H1 (cell line): ENCODE measurements at regions not wholly inside any gene's neighbourhood (a gene's known extent, or its start where the extent isn't known, plus 50 kb on each side); places are given as distances from the start of the nearest gene placed in this dataset.

Experiments
- CTCF ChIA-PET: fragments of 300-600 bp; sonication (Branson Sonifier 250); formaldehyde crosslinking; loops from one replicate; lab custom pipeline; 2021; ENCODE audit not compliant: partially characterized antibody; lab: Charles Lee
- POLR2A ChIA-PET: fragments of 300-600 bp; sonication (Branson Sonifier 250); formaldehyde crosslinking; loops from one replicate; lab custom pipeline; 2021; ENCODE audit warnings: inconsistent platforms; ENCODE audit not compliant: partially characterized antibody; lab: Charles Lee
- DNase-seq, 2 experiments: peaks; one replicate each; pipeline versions ENCODE4 v3.0.0 to v3.0.0-alpha.2; 2010 to 2022; ENCODE audit warnings: low spot score in 2 of 2, low read depth in 1 of 2, mixed read lengths in 1 of 2
- FAIRE-seq: peaks from 2 replicates; lab custom pipeline; 2011; peaks lifted over from hg19 to GRCh38; lab: Jason Lieb, UNC
- H2AFZ ChIP-seq: 2 replicates; pipeline ENCODE4 v1.8.1; 2012; ENCODE audit warnings: low read length, inconsistent platforms
- H2AK5ac ChIP-seq: 2 replicates; pipeline ENCODE4 v1.6.1; 2013; ENCODE audit warnings: low read depth, low read length
- H2BK120ac ChIP-seq: replicated peaks from 2 replicates; pipeline ENCODE3; 2013; ENCODE audit warnings: low read depth, low read length, inconsistent platforms
- H2BK12ac ChIP-seq: 2 replicates; pipeline ENCODE4 v1.6.1; 2013; ENCODE audit warnings: low read depth, low read length
- H2BK15ac ChIP-seq: 2 replicates; pipeline ENCODE4 v1.6.1; 2013; ENCODE audit warnings: low read length
- H2BK20ac ChIP-seq: 2 replicates; pipeline ENCODE4 v1.6.1; 2013; ENCODE audit warnings: low read length
- H2BK5ac ChIP-seq: 2 replicates; pipeline ENCODE4 v1.6.1; 2013; ENCODE audit warnings: low read depth, low read length
- H3K14ac ChIP-seq: 2 replicates; pipeline ENCODE4 v1.6.1; 2013; ENCODE audit warnings: inconsistent platforms; ENCODE audit not compliant: insufficient read length
- H3K18ac ChIP-seq: 2 replicates; pipeline ENCODE4 v1.6.1; 2013; ENCODE audit warnings: low read length; ENCODE audit errors: extremely low read depth
- H3K23ac ChIP-seq: 2 replicates; pipeline ENCODE4 v1.6.1; 2013; ENCODE audit warnings: inconsistent platforms; ENCODE audit not compliant: insufficient read length
- H3K23me2 ChIP-seq: 2 replicates; pipeline ENCODE4 v1.6.1; 2013; ENCODE audit warnings: low read depth, low read length
- H3K27ac ChIP-seq: 2 replicates; pipeline ENCODE4 v1.6.1; 2011; ENCODE audit warnings: low read depth, low read length, inconsistent platforms
- H3K27me3 ChIP-seq, 4 experiments: replicated peaks in 1 of 4; 1 replicate in 1 of 4; 2 replicates in 3 of 4; pipeline versions ENCODE4 v1.6.1 to v1.8.1; 2011 to 2013; ENCODE audit warnings: low read length in 3 of 4, mild to moderate bottlenecking in 3 of 4, inconsistent platforms in 2 of 4, mixed read lengths in 2 of 4, moderate library complexity in 1 of 4; ENCODE audit not compliant: control insufficient read depth in 3 of 4, insufficient read depth in 3 of 4; ENCODE audit errors: extremely low read depth in 1 of 4
- H3K36me3 ChIP-seq, 4 experiments: 2 replicates each; pipeline versions ENCODE4 v1.6.1 to v1.8.1; 2011 to 2013; ENCODE audit warnings: mild to moderate bottlenecking in 4 of 4, low read length in 3 of 4, moderate library complexity in 2 of 4, control low read depth in 1 of 4, inconsistent platforms in 1 of 4; ENCODE audit not compliant: insufficient read depth in 4 of 4, control insufficient read depth in 2 of 4
- H3K4ac ChIP-seq: replicated peaks from 2 replicates; pipeline ENCODE3; 2013; ENCODE audit warnings: low read length, low read depth, mixed read lengths, inconsistent platforms; ENCODE audit not compliant: insufficient read length
- H3K4me1 ChIP-seq, 4 experiments: replicated peaks in 1 of 4; 1 replicate in 1 of 4; 2 replicates in 3 of 4; pipeline versions ENCODE4 v1.6.1 to v1.8.1; 2011 to 2013; ENCODE audit warnings: low read length in 3 of 4, inconsistent platforms in 2 of 4, mixed read lengths in 1 of 4; ENCODE audit not compliant: insufficient read depth in 4 of 4, control insufficient read depth in 3 of 4
- H3K4me2 ChIP-seq, 2 experiments: 2 replicates each; pipeline versions ENCODE4 v1.6.1 to v1.8.1; 2011 to 2013; ENCODE audit warnings: low read depth in 2 of 2, low read length in 2 of 2, control low read depth in 1 of 2, inconsistent platforms in 1 of 2, mild to moderate bottlenecking in 1 of 2; ENCODE audit not compliant: insufficient read depth in 1 of 2
- H3K4me3 ChIP-seq, 4 experiments: fragments of 200-600, 300-600 bp in 1 of 4; sonication (generic), shearing (Covaris generic), sonication (Bioruptor Twin) in 1 of 4; 2 replicates each; pipeline versions ENCODE4 v1.5.1 to v1.8.1; 2011 to 2016; ENCODE audit warnings: low read length in 4 of 4, low read depth in 3 of 4, control low read depth in 2 of 4, inconsistent platforms in 2 of 4, mild to moderate bottlenecking in 2 of 4, mixed read lengths in 1 of 4, moderate library complexity in 1 of 4; ENCODE audit not compliant: insufficient read depth in 2 of 4; ENCODE audit errors: extremely low read depth in 1 of 4
- H3K56ac ChIP-seq: replicated peaks from 2 replicates; pipeline ENCODE3; 2013; ENCODE audit warnings: low read depth, mild to moderate bottlenecking, mixed read lengths, low read length, inconsistent platforms; ENCODE audit not compliant: insufficient read length
- H3K79me1 ChIP-seq: 2 replicates; pipeline ENCODE4 v1.6.1; 2013; ENCODE audit warnings: low read depth, low read length, control low read depth
- H3K79me2 ChIP-seq, 2 experiments: 2 replicates each; pipeline versions ENCODE4 v1.6.1 to v1.8.1; 2012 to 2013; ENCODE audit warnings: low read length in 2 of 2, mild to moderate bottlenecking in 2 of 2, inconsistent platforms in 1 of 2; ENCODE audit not compliant: insufficient read depth in 2 of 2, control insufficient read depth in 1 of 2
- H3K9ac ChIP-seq, 4 experiments: replicated peaks in 1 of 4; 1 replicate in 1 of 4; 2 replicates in 3 of 4; pipeline versions ENCODE4 v1.6.1 to v1.8.1; 2011 to 2013; ENCODE audit warnings: low read depth in 3 of 4, low read length in 3 of 4, control low read depth in 2 of 4, mild to moderate bottlenecking in 2 of 4, moderate library complexity in 2 of 4, inconsistent platforms in 1 of 4; ENCODE audit errors: extremely low read depth in 1 of 4
- H3K9me3 ChIP-seq, 2 experiments: 2 replicates each; pipeline versions ENCODE4 v1.6.1 to v1.8.1; 2012 to 2013; ENCODE audit warnings: mild to moderate bottlenecking in 2 of 2, moderate library complexity in 2 of 2, control low read depth in 1 of 2, inconsistent platforms in 1 of 2, low read depth in 1 of 2, low read length in 1 of 2, mixed read lengths in 1 of 2; ENCODE audit not compliant: insufficient read depth in 2 of 2
- H4K20me1 ChIP-seq, 2 experiments: replicated peaks in 1 of 2; 2 replicates each; pipeline versions ENCODE3 to v1.8.1; 2011 to 2013; ENCODE audit warnings: inconsistent platforms in 2 of 2, low read length in 2 of 2, mild to moderate bottlenecking in 1 of 2; ENCODE audit not compliant: insufficient read depth in 2 of 2, control insufficient read depth in 1 of 2
- H4K5ac ChIP-seq: 2 replicates; pipeline ENCODE4 v1.6.1; 2013; ENCODE audit warnings: low read length, low read depth, mixed read lengths, inconsistent platforms; ENCODE audit not compliant: insufficient read length
- H4K8ac ChIP-seq: 2 replicates; pipeline ENCODE4 v1.8.0; 2013; ENCODE audit warnings: mild to moderate bottlenecking, moderate library complexity, low read length, inconsistent platforms; ENCODE audit not compliant: insufficient read depth; ENCODE audit errors: extremely low read depth
- H4K91ac ChIP-seq: replicated peaks from 2 replicates; pipeline ENCODE3; 2013; ENCODE audit warnings: low read length, mixed read lengths, inconsistent platforms; ENCODE audit not compliant: insufficient read length
- ASH2L ChIP-seq: fragments of 200-600, 300-600 bp; sonication (generic); IDR thresholded peaks from one replicate; pipeline ENCODE4 v1.7.1; 2017; ENCODE audit warnings: low read length
- BCL11A ChIP-seq, 2 experiments: IDR thresholded peaks; one replicate each; pipeline ENCODE4 v1.6.1; 2011; ENCODE audit warnings: low read depth in 2 of 2, low read length in 2 of 2, mild to moderate bottlenecking in 2 of 2
- CTBP2 ChIP-seq: IDR thresholded peaks from 2 replicates; pipeline ENCODE4 v1.7.0; 2011; ENCODE audit warnings: borderline replicate concordance, mild to moderate bottlenecking, moderate library complexity, mixed read lengths, low read length; ENCODE audit not compliant: insufficient read depth, insufficient read length
- POLR2A ChIP-seq, 2 experiments: IDR thresholded peaks; 1 replicate in 1 of 2; 2 replicates in 1 of 2; pipeline ENCODE4 v1.6.1; 2011; ENCODE audit warnings: low read depth in 2 of 2, low read length in 2 of 2, mild to moderate bottlenecking in 2 of 2; ENCODE audit errors: control extremely low read depth in 1 of 2
- RBBP5 ChIP-seq: IDR thresholded peaks from 2 replicates; pipeline ENCODE4 v1.7.1; 2012; ENCODE audit warnings: low read depth, mild to moderate bottlenecking, inconsistent platforms, low read length, moderate library complexity, borderline replicate concordance
- TCF12 ChIP-seq: IDR thresholded peaks from 2 replicates; pipeline ENCODE4 v1.6.1; 2011; ENCODE audit warnings: low read depth, mild to moderate bottlenecking, low read length
- WGBS, 2 experiments: shearing (Covaris generic) in 1 of 2; methylation state at CpG; one replicate each; pipeline versions ENCODE4 v1.1.6 to v1.1.7; 2013 to 2015; ENCODE audit warnings: low lambda C conversion rate in 2 of 2, mixed read lengths in 2 of 2, inconsistent platforms in 1 of 2, low coverage in 1 of 2, missing lambda C conversion rate in 1 of 2; ENCODE audit not compliant: insufficient replicate concordance in 2 of 2, insufficient coverage in 1 of 2, insufficient read length in 1 of 2; ENCODE audit errors: extremely low coverage in 1 of 2, missing lambda C conversion rate in 1 of 2; 5-methylcytosine and 5-hydroxymethylcytosine counted together

GRCh38 chr12:92394895-92395294 is 249.2 kb upstream of the BTG1 start:
- no peak overlapping the region for H2BK20ac ChIP-seq
- peaks cover 18 to 24% of the 10 kb centered on the region in 2 experiments for H3K9me3 ChIP-seq
- H3K4me2 ChIP-seq, result no peak overlapping the region
- no peaks in the 10 kb centered on the region; a peak in 1 of 7 replicates for H3K4me1 ChIP-seq
- H2AK5ac ChIP-seq, result no peak overlapping the region
- no peak overlapping the region for H4K5ac ChIP-seq
- no peak overlapping the region for H4K8ac ChIP-seq
- H3K14ac ChIP-seq, result no peak overlapping the region
- TF ChIP-seq BCL11A (IDR thresholded peaks at IDR 0.05; ENCODE audit: low read depth in 2 of 2, low read length in 2 of 2) (no peak), POLR2A (IDR thresholded peaks at IDR 0.05; ENCODE audit: control extremely low read depth in 1 of 2, low read depth in 2 of 2, low read length in 2 of 2) (no peak), RBBP5 (no peak), ASH2L (no peak), CTBP2 (no peak), TCF12 (no peak)
- no peak overlapping the region for H3K4ac ChIP-seq
- H2BK5ac ChIP-seq, result no peak overlapping the region
- no peak overlapping the region for H3K4me3 ChIP-seq
- H3K36me3 ChIP-seq, result no peaks in the 10 kb centered on the region
- no peak overlapping the region for H3K18ac ChIP-seq
- no peaks in the 10 kb centered on the region for H3K79me1 ChIP-seq
- WGBS, 2 experiments, result 82% methylated on average over 1 of the region's 1 CpG; no CpG with 5 or more reads in 1 of the 2 experiments
- no peak overlapping the region for H3K9ac ChIP-seq
- no peaks in the 10 kb centered on the region for H3K79me2 ChIP-seq
- H3K23me2 ChIP-seq, result no peaks in the 10 kb centered on the region
- no peak overlapping the region for H2BK120ac ChIP-seq
- no peak overlapping the region for H4K91ac ChIP-seq
- H2BK12ac ChIP-seq, result no peak overlapping the region
- no peaks in the 10 kb centered on the region for H3K27me3 ChIP-seq
- H3K23ac ChIP-seq, result no peak overlapping the region
- H2BK15ac ChIP-seq, result no peak overlapping the region
- FAIRE-seq, result no peak
- DNase-seq, result no peak
- no peak overlapping the region for H3K27ac ChIP-seq
- no peak overlapping the region for H2AFZ ChIP-seq
- POLR2A ChIA-PET, result no interaction called here
- no peak overlapping the region for H3K56ac ChIP-seq
- no peaks in the 10 kb centered on the region for H4K20me1 ChIP-seq
- CTCF ChIA-PET, result no interaction called here
